GM12878 (cell line): ENCODE measurements at regions not wholly inside any gene's neighbourhood (a gene's known extent, or its start where the extent isn't known, plus 50 kb on each side); places are given as distances from the start of the nearest gene placed in this dataset.

Experiments used
- ATAC-seq: fragments of 200-7000 bp; cut with Tn5 transposase; 3 replicates; pipeline ENCODE4 v1.9.1; 2020; ENCODE audit warnings: mild to moderate bottlenecking, moderate library complexity
- BruUV-seq: library from RNA; stranded (reverse); fragments of 400-500 nt; replicated peaks from 2 replicates; lab custom pipeline; 2021; lab: Mats Ljungman, UMichigan
- CTCF ChIA-PET: fragments of 300-600 bp; sonication (Branson Sonifier 250); formaldehyde crosslinking; extraction: SDS; loops from one replicate; lab custom pipeline; 2021; ENCODE audit warnings: inconsistent platforms; lab: Yijun Ruan, JAX
- POLR2A ChIA-PET: fragments of 350-600 bp; formaldehyde crosslinking; extraction: SDS; loops from one replicate; lab custom pipeline; 2021; ENCODE audit warnings: inconsistent platforms; lab: Charles Lee
- RAD21 ChIA-PET: fragments of 300-600 bp; sonication (Branson Sonifier 250); formaldehyde crosslinking; loops from one replicate; lab custom pipeline; 2023; ENCODE audit warnings: antibody characterized with exemption; ENCODE audit not compliant: unreplicated experiment; lab: Charles Lee
- SMC1A ChIA-PET: fragments of 300-600 bp; sonication (Branson Sonifier 250); formaldehyde crosslinking; loops from one replicate; lab custom pipeline; 2023; ENCODE audit not compliant: unreplicated experiment, uncharacterized antibody; lab: Charles Lee
- DNase-seq: peaks from one replicate; pipeline ENCODE4 v3.0.0-alpha.2; 2011; ENCODE audit warnings: low read depth, low spot score
- FAIRE-seq: peaks from 3 replicates; lab custom pipeline; 2011; peaks lifted over from hg19 to GRCh38; lab: Jason Lieb, UNC
- H2AFZ ChIP-seq: 2 replicates; pipeline ENCODE4 v1.6.0; 2011; ENCODE audit warnings: low read depth, low read length, control low read depth; ENCODE audit not compliant: control insufficient read depth
- H3K27ac ChIP-seq: 2 replicates; pipeline ENCODE4 v1.5.1; 2011; ENCODE audit warnings: control low read depth; ENCODE audit not compliant: control insufficient read depth, insufficient read depth
- H3K27me3 ChIP-seq, 2 experiments: replicated peaks in 1 of 2; 2 replicates each; pipeline versions ENCODE4 v1.6.0 to v1.6.1; 2011; ENCODE audit warnings: low read length in 1 of 2; ENCODE audit not compliant: control insufficient read depth in 2 of 2, insufficient read depth in 2 of 2
- H3K36me3 ChIP-seq, 2 experiments: 2 replicates each; pipeline ENCODE4 v1.5.1; 2011; ENCODE audit warnings: low read length in 1 of 2; ENCODE audit not compliant: control insufficient read depth in 2 of 2, insufficient read depth in 2 of 2
- H3K4me1 ChIP-seq: 2 replicates; pipeline ENCODE4 v1.6.1; 2011; ENCODE audit warnings: mild to moderate bottlenecking, low read length, moderate library complexity, mixed read lengths; ENCODE audit not compliant: control insufficient read depth, insufficient read depth
- H3K4me2 ChIP-seq: 2 replicates; pipeline ENCODE4 v1.6.0; 2011; ENCODE audit warnings: control low read depth; ENCODE audit not compliant: control insufficient read depth, insufficient read depth
- H3K4me3 ChIP-seq: fragments of 200-600 bp; sonication (generic); 2 replicates; pipeline ENCODE4 v1.5.1; 2016
- H3K79me2 ChIP-seq: 2 replicates; pipeline ENCODE4 v1.6.0; 2011; ENCODE audit warnings: low read length; ENCODE audit not compliant: control insufficient read depth, insufficient read depth
- H3K9ac ChIP-seq: 2 replicates; pipeline ENCODE4 v1.8.0; 2011; ENCODE audit warnings: low read length, control low read depth, mixed read lengths; ENCODE audit not compliant: control insufficient read depth, insufficient read depth
- H3K9me3 ChIP-seq: replicated peaks from 3 replicates; pipeline ENCODE4 v1.5.1; 2011; ENCODE audit warnings: mild to moderate bottlenecking, low read length; ENCODE audit not compliant: control insufficient read depth, insufficient read depth
- H4K20me1 ChIP-seq: 2 replicates; pipeline ENCODE4 v1.6.0; 2011; ENCODE audit not compliant: control insufficient read depth, insufficient read depth
- ETV6 ChIP-seq, 2 experiments: fragments of 450-650 bp in 1 of 2; IDR thresholded peaks in 1 of 2; conservative IDR thresholded peaks in 1 of 2; 2 replicates each; pipeline ENCODE4 v1.6.1; 2014; ENCODE audit warnings: antibody characterized with exemption in 1 of 2, borderline replicate concordance in 1 of 2, low read depth in 1 of 2, mild to moderate bottlenecking in 1 of 2, moderate library complexity in 1 of 2
- TCF3 ChIP-seq: IDR thresholded peaks from 2 replicates; pipeline ENCODE4 v1.6.1; 2012; ENCODE audit warnings: low read depth, mild to moderate bottlenecking, low read length, borderline replicate concordance; ENCODE audit not compliant: insufficient read depth
- ZNF384 ChIP-seq: IDR thresholded peaks from 2 replicates; pipeline ENCODE4 v1.6.1; 2012; ENCODE audit warnings: low read depth, mild to moderate bottlenecking, low read length, improper control_type of control experiment, borderline replicate concordance
- WGBS: methylation state at CpG from one replicate; pipeline ENCODE4 v1.1.6; 2016; ENCODE audit warnings: low lambda C conversion rate; ENCODE audit not compliant: insufficient replicate concordance, insufficient coverage; ENCODE audit errors: missing lambda C conversion rate; 5-methylcytosine and 5-hydroxymethylcytosine counted together
- in situ Hi-C: fragments of 300-500 bp; cut with MboI; formaldehyde crosslinking; loops from 9 replicates; pipeline ENCODE4 v1.14.3; 2018; ENCODE audit warnings: mixed read lengths
- intact Hi-C: fragments of 100-400 bp; cut with micrococcal nuclease; formaldehyde crosslinking; loops from one replicate; pipeline ENCODE4 v1.14.2; 2022; ENCODE audit not compliant: unreplicated experiment
- TF ChIP-seq, protein P1 (sequence below): fragments of 450-650 bp; IDR thresholded peaks from 2 replicates; pipeline ENCODE4 v1.6.1; 2018; ENCODE audit warnings: mild to moderate bottlenecking, low read depth, moderate library complexity; ENCODE audit not compliant: partially characterized antibody

DNA sequence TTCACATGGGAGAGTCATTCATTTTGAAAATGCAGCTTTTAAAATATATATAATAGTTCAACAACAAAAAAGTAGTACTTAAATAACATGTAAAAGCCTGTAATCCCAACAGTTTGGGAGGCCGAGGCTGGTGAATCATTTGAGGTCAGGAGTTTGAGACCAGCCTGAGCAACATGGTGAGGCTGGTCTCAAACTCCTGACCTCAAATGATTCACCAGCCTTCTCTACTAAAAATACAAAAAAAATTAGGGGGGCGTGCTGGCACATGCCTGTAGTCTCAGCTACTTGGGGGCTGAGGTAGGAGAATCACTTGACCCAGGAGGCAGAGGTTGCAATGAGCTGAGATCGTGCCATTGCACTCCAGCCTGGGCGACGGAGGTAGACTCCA lies 256.3 kb upstream of the RGS6 start:
- ATAC-seq = no peak
- TF ChIP-seq, protein P1, sequence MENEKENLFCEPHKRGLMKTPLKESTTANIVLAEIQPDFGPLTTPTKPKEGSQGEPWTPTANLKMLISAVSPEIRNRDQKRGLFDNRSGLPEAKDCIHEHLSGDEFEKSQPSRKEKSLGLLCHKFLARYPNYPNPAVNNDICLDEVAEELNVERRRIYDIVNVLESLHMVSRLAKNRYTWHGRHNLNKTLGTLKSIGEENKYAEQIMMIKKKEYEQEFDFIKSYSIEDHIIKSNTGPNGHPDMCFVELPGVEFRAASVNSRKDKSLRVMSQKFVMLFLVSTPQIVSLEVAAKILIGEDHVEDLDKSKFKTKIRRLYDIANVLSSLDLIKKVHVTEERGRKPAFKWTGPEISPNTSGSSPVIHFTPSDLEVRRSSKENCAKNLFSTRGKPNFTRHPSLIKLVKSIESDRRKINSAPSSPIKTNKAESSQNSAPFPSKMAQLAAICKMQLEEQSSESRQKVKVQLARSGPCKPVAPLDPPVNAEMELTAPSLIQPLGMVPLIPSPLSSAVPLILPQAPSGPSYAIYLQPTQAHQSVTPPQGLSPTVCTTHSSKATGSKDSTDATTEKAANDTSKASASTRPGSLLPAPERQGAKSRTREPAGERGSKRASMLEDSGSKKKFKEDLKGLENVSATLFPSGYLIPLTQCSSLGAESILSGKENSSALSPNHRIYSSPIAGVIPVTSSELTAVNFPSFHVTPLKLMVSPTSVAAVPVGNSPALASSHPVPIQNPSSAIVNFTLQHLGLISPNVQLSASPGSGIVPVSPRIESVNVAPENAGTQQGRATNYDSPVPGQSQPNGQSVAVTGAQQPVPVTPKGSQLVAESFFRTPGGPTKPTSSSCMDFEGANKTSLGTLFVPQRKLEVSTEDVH = no peak
- no peak for TF ChIP-seq ETV6 (conservative IDR thresholded peaks at IDR 0.05 in 1 of 2, IDR thresholded peaks at IDR 0.05 in 1 of 2; ENCODE audit: borderline replicate concordance in 1 of 2, low read depth in 1 of 2)
- TF ChIP-seq TCF3 = no peak
- TF ChIP-seq ZNF384 = no peak

More for the DNA sequence above, 256.3 kb upstream of the RGS6 start:
- Histone ChIP-seq H3K36me3 (peaks cover 8 to 19% of the 10 kb centered on the region in 2 experiments), H3K4me1 (peaks cover 6% of the 10 kb centered on the region), H3K4me3 (no peak overlapping the region), H3K4me2 (no peak overlapping the region), H3K9ac (no peak overlapping the region), H3K9me3 (no peaks in the 10 kb centered on the region; the same call in 2 of the 3 replicates), H3K79me2 (no peaks in the 10 kb centered on the region), H2AFZ (no peak overlapping the region), H3K27ac (no peak overlapping the region), H3K27me3 (no peaks in the 10 kb centered on the region), H4K20me1 (no peaks in the 10 kb centered on the region; the same call in 1 of the 2 replicates)
- DNase-seq (no peak), FAIRE-seq (no peak)
- intact Hi-C loops = no loop called here
- ChIA-PET POLR2A (no interaction called here), SMC1A (interaction anchor here (0.9 kb wide), 1 partner anchor 180 kb away, joined by 3 read pairs; no protein-coding TSS in a partner anchor), RAD21 (no interaction called here), CTCF (no interaction called here)
- BruUV-seq = no TSS peak
- 96% methylated on average over 5 of the region's 5 CpGs for WGBS
- in situ Hi-C loops = no loop called here
